ENCODE measurements at regions not wholly inside any gene's neighbourhood (a gene's known extent, or its start where the extent isn't known, plus 50 kb on each side); places are given as distances from the start of the nearest gene placed in this dataset.

- no peak for TF ChIP-seq CTCF (IDR thresholded peaks at IDR 0.05; ENCODE audit: borderline replicate concordance, extremely low read depth, low read length, poor library complexity, severe bottlenecking)
- no peak for TF ChIP-seq EZH2 (IDR thresholded peaks at IDR 0.05; ENCODE audit: borderline replicate concordance, low read depth, low read length, severe bottlenecking)
These were observed 520.5 kb upstream of the ADGRB3 start for GRCh38 chr6:68114463-68115047.
